Mammary epithelial cell (primary cell): ENCODE measurements at regions not wholly inside any gene's neighbourhood (a gene's known extent, or its start where the extent isn't known, plus 50 kb on each side); places are given as distances from the start of the nearest gene placed in this dataset.

Source experiments
- CTCF ChIP-seq, 2 donors: IDR thresholded peaks in 1 of 2; conservative IDR thresholded peaks in 1 of 2; 2 replicates each; pipeline ENCODE4 v1.5.1; 2011 to 2012; ENCODE audit warnings: inconsistent platforms in 2 of 2, low read length in 2 of 2, mild to moderate bottlenecking in 2 of 2, control low read depth in 1 of 2, low read depth in 1 of 2; ENCODE audit not compliant: insufficient read depth in 1 of 2; ENCODE audit errors: extremely low read depth in 1 of 2
- EZH2 ChIP-seq: IDR thresholded peaks from 2 replicates; pipeline ENCODE4 v1.6.1; 2012; ENCODE audit warnings: low read length, inconsistent platforms, borderline replicate concordance

- TF ChIP-seq CTCF (conservative IDR thresholded peaks at IDR 0.05 in 1 of 2, IDR thresholded peaks at IDR 0.05 in 1 of 2; ENCODE audit: extremely low read depth in 1 of 2, insufficient read depth in 1 of 2, low read depth in 1 of 2, low read length in 2 of 2): no peak
- no peak for TF ChIP-seq EZH2
Observed at GRCh38 chr1:81151206-81151605, 649.5 kb upstream of the ADGRL2 start.
